LNCAP (cell line): ENCODE measurements at regions not wholly inside any gene's neighbourhood (a gene's known extent, or its start where the extent isn't known, plus 50 kb on each side); places are given as distances from the start of the nearest gene placed in this dataset.

Experiments
- TF ChIP-seq, protein P1 (sequence below): fragments of 450-650 bp; IDR thresholded peaks from 2 replicates; pipeline ENCODE4 v1.5.1; 2017; ENCODE audit warnings: mild to moderate bottlenecking

- TF ChIP-seq, protein P1, sequence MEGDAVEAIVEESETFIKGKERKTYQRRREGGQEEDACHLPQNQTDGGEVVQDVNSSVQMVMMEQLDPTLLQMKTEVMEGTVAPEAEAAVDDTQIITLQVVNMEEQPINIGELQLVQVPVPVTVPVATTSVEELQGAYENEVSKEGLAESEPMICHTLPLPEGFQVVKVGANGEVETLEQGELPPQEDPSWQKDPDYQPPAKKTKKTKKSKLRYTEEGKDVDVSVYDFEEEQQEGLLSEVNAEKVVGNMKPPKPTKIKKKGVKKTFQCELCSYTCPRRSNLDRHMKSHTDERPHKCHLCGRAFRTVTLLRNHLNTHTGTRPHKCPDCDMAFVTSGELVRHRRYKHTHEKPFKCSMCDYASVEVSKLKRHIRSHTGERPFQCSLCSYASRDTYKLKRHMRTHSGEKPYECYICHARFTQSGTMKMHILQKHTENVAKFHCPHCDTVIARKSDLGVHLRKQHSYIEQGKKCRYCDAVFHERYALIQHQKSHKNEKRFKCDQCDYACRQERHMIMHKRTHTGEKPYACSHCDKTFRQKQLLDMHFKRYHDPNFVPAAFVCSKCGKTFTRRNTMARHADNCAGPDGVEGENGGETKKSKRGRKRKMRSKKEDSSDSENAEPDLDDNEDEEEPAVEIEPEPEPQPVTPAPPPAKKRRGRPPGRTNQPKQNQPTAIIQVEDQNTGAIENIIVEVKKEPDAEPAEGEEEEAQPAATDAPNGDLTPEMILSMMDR, result no peak
Measured at GRCh38 chr12:113573148-113573547, 101.5 kb upstream of the LHX5 start.

- TF ChIP-seq, protein P1, result no peak
Measured at GRCh38 chr12:113571713-113572112, 100.0 kb upstream of the LHX5 start.

DNA sequence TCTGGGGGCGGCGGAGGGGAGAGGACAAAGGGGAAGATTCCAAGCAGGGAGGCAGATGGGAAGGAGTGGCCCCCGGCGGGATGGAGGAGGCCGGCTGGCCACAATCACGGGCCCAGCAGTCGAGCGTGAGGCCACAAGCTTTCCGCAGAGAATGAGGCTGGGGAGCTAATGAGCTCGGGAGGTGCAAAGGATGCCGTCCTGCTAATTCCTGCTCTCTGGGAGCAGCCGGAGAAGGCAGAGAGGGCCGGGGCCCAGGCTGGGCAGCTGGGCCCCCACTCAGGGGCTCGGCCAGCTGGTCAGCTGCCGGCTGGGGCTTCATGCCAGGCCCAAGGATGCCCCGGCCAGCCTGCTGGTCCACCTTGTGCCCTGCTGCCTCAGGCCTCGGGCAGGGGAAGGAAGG, 98.1 kb upstream of the LHX5 start:
- TF ChIP-seq, protein P1, result no peak

DNA sequence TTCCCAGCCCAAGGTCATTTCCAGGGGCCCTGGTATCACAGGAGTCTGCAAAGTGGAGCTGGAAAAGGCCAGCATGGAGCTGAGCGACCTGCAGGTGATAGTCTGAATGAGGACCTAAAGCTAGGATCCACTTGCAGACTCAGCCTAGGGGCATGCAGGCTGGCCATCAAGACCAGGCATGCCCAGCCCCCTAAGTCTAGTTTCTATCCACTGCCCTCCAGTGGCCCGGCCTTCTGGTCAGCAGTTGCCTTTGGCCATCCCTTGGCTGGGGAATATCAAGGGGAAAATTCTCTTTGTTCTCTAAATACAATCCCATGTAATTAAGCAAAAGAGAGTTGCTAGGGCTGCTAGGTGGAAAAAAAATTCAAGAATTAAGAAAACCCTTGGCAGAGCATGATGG, 96.3 kb upstream of the LHX5 start:
- TF ChIP-seq, protein P1, result no peak

DNA sequence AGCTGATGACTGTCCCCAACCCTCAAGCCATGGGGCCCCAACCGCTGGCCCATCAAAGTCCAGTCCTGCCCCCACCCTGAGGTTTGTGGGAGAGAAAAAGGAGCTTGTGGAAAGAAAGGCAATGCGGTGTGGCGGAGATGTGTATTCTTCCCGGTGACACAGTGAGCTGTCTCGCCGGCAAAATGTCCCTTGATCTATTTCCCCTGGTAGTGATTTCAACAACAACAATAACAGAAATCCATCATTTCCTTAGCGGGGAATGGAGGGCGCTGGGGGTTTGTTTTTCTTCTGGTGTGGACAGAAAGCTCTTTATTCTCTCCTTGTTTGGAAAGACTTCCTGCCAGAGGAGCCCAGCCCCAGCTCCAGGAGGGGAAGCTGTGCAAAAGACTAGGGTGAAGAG, 93.7 kb upstream of the LHX5 start:
- TF ChIP-seq, protein P1, result no peak

GRCh38 chr12:113561068-113561780, 89.6 kb upstream of the LHX5 start:
- TF ChIP-seq, protein P1, result no peak

GRCh38 chr12:113559466-113559865, 87.8 kb upstream of the LHX5 start:
- TF ChIP-seq, protein P1, result no peak

DNA sequence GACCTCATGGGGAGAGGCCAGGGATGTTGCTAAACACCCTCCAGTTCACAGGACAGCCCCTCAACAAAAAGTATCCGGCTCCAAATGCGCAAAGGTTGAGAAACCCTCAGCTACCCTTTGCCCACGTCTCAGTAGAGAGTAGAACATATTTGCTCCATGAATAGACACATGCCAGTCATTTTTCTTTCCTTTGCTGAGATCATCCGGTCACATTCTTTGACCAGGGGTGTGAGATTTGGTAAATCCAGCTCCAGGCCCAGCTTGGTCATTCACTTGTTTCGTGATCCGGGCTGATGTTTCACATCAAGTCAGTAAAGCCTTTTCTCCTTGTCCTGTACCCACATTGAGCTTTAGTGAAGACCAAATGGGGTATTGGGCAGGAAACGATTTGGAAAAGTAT, 83.6 kb upstream of the LHX5 start:
- TF ChIP-seq, protein P1, result no peak
